Natural killer cell (primary cell): ENCODE measurements at regions not wholly inside any gene's neighbourhood (a gene's known extent, or its start where the extent isn't known, plus 50 kb on each side); places are given as distances from the start of the nearest gene placed in this dataset.

Experiments used
- ATAC-seq, 3 donors: fragments of 150-1000 bp in 2 of 3; fragments of 200-7000 bp in 1 of 3; cut with Tn5 transposase; 1 replicate in 1 of 3; 2 replicates in 2 of 3; pipeline ENCODE4 v1.10.0; 2021; ENCODE audit warnings: mild to moderate bottlenecking in 2 of 3, moderate library complexity in 2 of 3
- DNase-seq, 2 donors: peaks; one replicate each; pipeline versions ENCODE4 v3.0.0 to v3.0.0-alpha.2; 2013 to 2021; ENCODE audit warnings: mixed read lengths in 1 of 2
- H3K27ac ChIP-seq: one replicate; pipeline ENCODE4 v1.5.1; 2013; ENCODE audit warnings: mild to moderate bottlenecking, low read length
- H3K27me3 ChIP-seq: one replicate; pipeline ENCODE4 v1.6.1; 2013; ENCODE audit warnings: low read length; ENCODE audit not compliant: control insufficient read depth, insufficient read depth
- H3K36me3 ChIP-seq: one replicate; pipeline ENCODE4 v1.6.1; 2013; ENCODE audit warnings: low read length; ENCODE audit not compliant: control insufficient read depth, insufficient read depth
- H3K4me1 ChIP-seq: one replicate; pipeline ENCODE4 v1.6.1; 2013; ENCODE audit warnings: low read length; ENCODE audit not compliant: control insufficient read depth, insufficient read depth
- H3K4me3 ChIP-seq: one replicate; pipeline ENCODE4 v1.5.1; 2013; ENCODE audit warnings: low read length
- H3K9me3 ChIP-seq: one replicate; pipeline ENCODE4 v1.6.1; 2013; ENCODE audit warnings: low read length; ENCODE audit not compliant: control insufficient read depth, insufficient read depth
- H3K27ac Mint-ChIP-seq, 2 donors: one replicate each; pipeline ENCODE4 v1.8.0; 2022; ENCODE audit warnings: mild to moderate bottlenecking in 2 of 2, mixed read lengths in 2 of 2, moderate library complexity in 1 of 2
- H3K27me3 Mint-ChIP-seq, 2 donors: one replicate each; pipeline ENCODE4 v1.8.0; 2022; ENCODE audit warnings: low read depth in 2 of 2, mixed read lengths in 2 of 2
- H3K36me3 Mint-ChIP-seq: one replicate; pipeline ENCODE4 v1.8.0; 2022; ENCODE audit warnings: mixed read lengths
- H3K4me1 Mint-ChIP-seq, 2 donors: one replicate each; pipeline ENCODE4 v1.8.0; 2022; ENCODE audit warnings: mixed read lengths in 2 of 2
- H3K4me3 Mint-ChIP-seq: one replicate; pipeline ENCODE4 v1.8.0; 2022; ENCODE audit warnings: mild to moderate bottlenecking, moderate library complexity, mixed read lengths
- H3K9me3 Mint-ChIP-seq, 2 donors: one replicate each; pipeline ENCODE4 v1.8.0; 2022; ENCODE audit warnings: mixed read lengths in 2 of 2
- WGBS: methylation state at CpG from one replicate; pipeline ENCODE4 v1.1.7; 2013; ENCODE audit warnings: missing lambda C conversion rate; ENCODE audit not compliant: insufficient coverage; 5-methylcytosine and 5-hydroxymethylcytosine counted together
- intact Hi-C: fragments of 100-400 bp; cut with micrococcal nuclease; formaldehyde crosslinking; loops from one replicate; pipeline ENCODE4 v1.14.2; 2022
- TF ChIP-seq, protein P1 (sequence below): fragments of 200-600 bp; IDR thresholded peaks from one replicate; pipeline ENCODE4 v1.8.0; 2022; ENCODE audit warnings: antibody characterized with exemption

DNA sequence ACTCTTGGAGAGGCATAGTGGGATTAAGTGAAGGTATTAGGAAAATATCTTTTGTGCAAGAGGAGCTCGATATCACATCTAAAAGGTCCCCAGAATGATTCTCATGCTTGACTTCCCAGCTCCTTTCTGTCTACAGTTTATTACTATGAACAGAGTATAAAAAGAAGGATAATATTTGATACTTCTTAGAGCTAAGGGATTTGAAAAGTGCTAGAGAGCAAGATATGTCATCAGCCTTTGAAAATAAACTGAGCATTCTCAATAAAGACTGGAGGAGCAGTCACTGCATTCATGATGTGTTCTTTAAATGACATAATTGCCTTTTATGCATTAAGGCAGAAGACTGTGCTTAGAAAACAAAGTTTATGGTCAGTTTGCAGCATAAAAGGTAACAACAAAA is 543.2 kb upstream of the NRXN1 start:
- no peak for DNase-seq
- WGBS = 67% methylated on average over 1 of the region's 1 CpG
- Histone ChIP-seq H3K4me1 (no peaks in the 10 kb centered on the region), H3K36me3 (no peaks in the 10 kb centered on the region), H3K9me3 (no peaks in the 10 kb centered on the region), H3K4me3 (no peak overlapping the region), H3K27ac (no peak overlapping the region), H3K27me3 (no peaks in the 10 kb centered on the region)
- intact Hi-C loops = no loop called here
- Mint-ChIP-seq H3K9me3 (peaks cover 16 to 23% of the 10 kb centered on the region in 2 donors), H3K27me3 (no peaks in the 10 kb centered on the region), H3K27ac (no peak overlapping the region), H3K36me3 (no peaks in the 10 kb centered on the region), H3K4me1 (no peaks in the 10 kb centered on the region), H3K4me3 (no peak overlapping the region)
- no peak for ATAC-seq
- TF ChIP-seq, protein P1, sequence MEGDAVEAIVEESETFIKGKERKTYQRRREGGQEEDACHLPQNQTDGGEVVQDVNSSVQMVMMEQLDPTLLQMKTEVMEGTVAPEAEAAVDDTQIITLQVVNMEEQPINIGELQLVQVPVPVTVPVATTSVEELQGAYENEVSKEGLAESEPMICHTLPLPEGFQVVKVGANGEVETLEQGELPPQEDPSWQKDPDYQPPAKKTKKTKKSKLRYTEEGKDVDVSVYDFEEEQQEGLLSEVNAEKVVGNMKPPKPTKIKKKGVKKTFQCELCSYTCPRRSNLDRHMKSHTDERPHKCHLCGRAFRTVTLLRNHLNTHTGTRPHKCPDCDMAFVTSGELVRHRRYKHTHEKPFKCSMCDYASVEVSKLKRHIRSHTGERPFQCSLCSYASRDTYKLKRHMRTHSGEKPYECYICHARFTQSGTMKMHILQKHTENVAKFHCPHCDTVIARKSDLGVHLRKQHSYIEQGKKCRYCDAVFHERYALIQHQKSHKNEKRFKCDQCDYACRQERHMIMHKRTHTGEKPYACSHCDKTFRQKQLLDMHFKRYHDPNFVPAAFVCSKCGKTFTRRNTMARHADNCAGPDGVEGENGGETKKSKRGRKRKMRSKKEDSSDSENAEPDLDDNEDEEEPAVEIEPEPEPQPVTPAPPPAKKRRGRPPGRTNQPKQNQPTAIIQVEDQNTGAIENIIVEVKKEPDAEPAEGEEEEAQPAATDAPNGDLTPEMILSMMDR = no peak

DNA sequence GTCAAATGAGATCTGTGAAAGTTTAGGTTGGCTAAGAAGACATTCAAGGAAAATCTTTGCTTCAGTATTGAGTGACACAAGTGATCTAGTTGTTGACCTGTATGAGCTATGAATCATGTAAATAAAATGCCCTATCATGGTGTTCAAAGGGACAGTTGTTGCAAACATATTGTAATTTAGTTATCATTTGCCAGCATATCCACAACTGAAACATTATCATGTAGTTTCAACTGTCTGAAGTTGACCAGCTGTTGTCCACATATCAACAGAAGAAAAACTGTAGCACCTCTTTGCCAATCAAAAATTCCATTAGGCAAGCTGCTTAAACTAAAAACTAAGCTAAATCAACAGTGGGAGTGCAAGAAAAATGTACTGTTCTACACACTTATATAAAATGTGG is 527.1 kb upstream of the NRXN1 start:
- Histone ChIP-seq H3K36me3 (no peaks in the 10 kb centered on the region), H3K27me3 (no peaks in the 10 kb centered on the region), H3K4me3 (no peak overlapping the region), H3K4me1 (no peaks in the 10 kb centered on the region), H3K27ac (no peak overlapping the region), H3K9me3 (no peaks in the 10 kb centered on the region)
- TF ChIP-seq, protein P1 = no peak
- intact Hi-C loops = no loop called here
- no peaks in the 10 kb centered on the region for H3K4me1 Mint-ChIP-seq
- peaks cover 7 to 14% of the 10 kb centered on the region in 2 donors for H3K9me3 Mint-ChIP-seq
- no peaks in the 10 kb centered on the region for H3K27me3 Mint-ChIP-seq
- no peak overlapping the region for H3K4me3 Mint-ChIP-seq
- peaks cover 8% of the 10 kb centered on the region for H3K36me3 Mint-ChIP-seq
- ATAC-seq (no peak), DNase-seq (no peak)
- no peak overlapping the region for H3K27ac Mint-ChIP-seq

DNA sequence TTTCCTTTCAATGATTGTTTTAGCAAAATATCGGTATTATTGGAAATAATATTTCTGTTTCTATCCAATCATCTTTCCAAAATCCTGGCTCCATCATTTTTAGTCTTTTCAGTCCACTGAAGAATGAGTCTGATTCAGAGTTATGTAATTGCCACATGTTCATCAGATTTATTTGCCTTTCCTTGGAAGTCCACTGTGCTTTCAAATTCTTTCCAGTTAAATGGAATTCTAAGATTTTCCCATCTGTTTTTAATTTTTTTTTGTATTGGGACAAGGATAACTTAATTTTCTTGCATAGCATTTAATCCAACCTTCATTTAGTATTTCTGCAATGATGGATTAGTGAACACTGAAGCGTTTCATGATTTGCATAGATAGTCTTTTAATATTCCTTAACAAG is 521.5 kb upstream of the NRXN1 start:
- H3K27me3 Mint-ChIP-seq = no peaks in the 10 kb centered on the region
- WGBS = no CpG with 5 or more reads among the region's 2 CpGs
- no peak overlapping the region for H3K4me3 Mint-ChIP-seq
- no peak for DNase-seq
- Histone ChIP-seq H3K4me1 (no peaks in the 10 kb centered on the region), H3K36me3 (no peaks in the 10 kb centered on the region), H3K27ac (no peak overlapping the region), H3K4me3 (no peak overlapping the region), H3K27me3 (no peaks in the 10 kb centered on the region), H3K9me3 (no peaks in the 10 kb centered on the region)
- TF ChIP-seq, protein P1 = no peak
- peaks cover 5 to 6% of the 10 kb centered on the region in 2 donors for H3K9me3 Mint-ChIP-seq
- H3K36me3 Mint-ChIP-seq = no peaks in the 10 kb centered on the region
- intact Hi-C loops = no loop called here
- no peak overlapping the region for H3K27ac Mint-ChIP-seq
- ATAC-seq = no peak
- no peaks in the 10 kb centered on the region for H3K4me1 Mint-ChIP-seq

DNA sequence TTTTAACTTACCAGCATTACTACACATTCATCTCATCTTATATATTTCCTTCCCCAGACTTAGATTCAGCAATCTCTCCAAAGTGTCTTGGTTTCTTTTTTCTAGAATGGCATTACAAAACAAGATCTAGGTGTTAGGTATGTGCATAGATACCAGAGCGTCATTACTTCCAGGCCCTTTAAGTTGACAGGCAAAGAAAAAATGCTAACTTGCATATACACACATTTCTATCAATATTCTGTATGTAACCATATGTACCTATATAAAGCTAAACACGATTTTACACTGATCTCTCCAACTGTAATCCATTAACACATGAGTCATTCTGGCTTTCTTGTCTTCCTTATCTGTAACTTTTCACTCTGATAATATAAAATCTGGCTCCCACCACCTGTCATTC is 503.8 kb upstream of the NRXN1 start:
- H3K9me3 ChIP-seq = no peaks in the 10 kb centered on the region
- Mint-ChIP-seq H3K27me3 (no peaks in the 10 kb centered on the region), H3K27ac (no peak overlapping the region), H3K9me3 (peaks cover 10 to 24% of the 10 kb centered on the region in 2 donors), H3K4me3 (no peak overlapping the region), H3K4me1 (no peaks in the 10 kb centered on the region), H3K36me3 (no peaks in the 10 kb centered on the region)
- ATAC-seq (no peak), DNase-seq (no peak)
- no peak overlapping the region for H3K4me3 ChIP-seq
- TF ChIP-seq, protein P1 = no peak
- no peaks in the 10 kb centered on the region for H3K27me3 ChIP-seq
- H3K36me3 ChIP-seq = no peaks in the 10 kb centered on the region
- intact Hi-C loops = no loop called here
- no peaks in the 10 kb centered on the region for H3K4me1 ChIP-seq
- 63% methylated on average over 2 of the region's 2 CpGs for WGBS
- H3K27ac ChIP-seq = no peak overlapping the region
